WTC11 (cell line): ENCODE measurements at regions not wholly inside any gene's neighbourhood (a gene's known extent, or its start where the extent isn't known, plus 50 kb on each side); places are given as distances from the start of the nearest gene placed in this dataset.

ENCODE experiments used
- ATAC-seq: fragments of 200-7000 bp; cut with Tn5 transposase; 2 replicates; pipeline ENCODE4 v1.10.0; 2021; ENCODE audit warnings: mild to moderate bottlenecking, moderate library complexity
- CTCF ChIA-PET: fragments of 300-600 bp; sonication (Branson Sonifier 250); formaldehyde crosslinking; loops from one replicate; lab custom pipeline; 2021; ENCODE audit warnings: antibody characterized with exemption; lab: Charles Lee
- POLR2A ChIA-PET: fragments of 350-600 bp; sonication (Branson Sonifier 250); formaldehyde crosslinking; loops from one replicate; lab custom pipeline; 2021; ENCODE audit warnings: antibody characterized with exemption; lab: Charles Lee
- DNase-seq: peaks from one replicate; pipeline ENCODE4 v3.0.0; 2021; ENCODE audit warnings: low spot score
- H3K27ac Mint-ChIP-seq: 2 replicates; pipeline ENCODE4 v1.8.0; 2021; ENCODE audit warnings: mixed read lengths
- H3K27me3 Mint-ChIP-seq: 2 replicates; pipeline ENCODE4 v1.8.0; 2021; ENCODE audit warnings: low read depth, mild to moderate bottlenecking, moderate library complexity, mixed read lengths
- H3K36me3 Mint-ChIP-seq: 2 replicates; pipeline ENCODE4 v1.8.0; 2021; ENCODE audit warnings: mixed read lengths
- H3K4me1 Mint-ChIP-seq: 2 replicates; pipeline ENCODE4 v1.8.0; 2022; ENCODE audit warnings: mixed read lengths
- H3K4me3 Mint-ChIP-seq: 2 replicates; pipeline ENCODE4 v1.8.0; 2021; ENCODE audit warnings: mild to moderate bottlenecking, moderate library complexity, mixed read lengths
- H3K9me3 Mint-ChIP-seq: 2 replicates; pipeline ENCODE4 v1.8.0; 2021; ENCODE audit warnings: mixed read lengths
- AFF4 ChIP-seq: sonication (generic); formaldehyde crosslinking; IDR thresholded peaks from 2 replicates; pipeline ENCODE4 v1.8.1; 2023; ENCODE audit warnings: mild to moderate bottlenecking, missing genetic modification reagents, borderline replicate concordance
- AR ChIP-seq: fragments of 250-450 bp; sonication (Bioruptor Pico); IDR thresholded peaks from 2 replicates; pipeline ENCODE4 v1.9.0; 2021; ENCODE audit warnings: mild to moderate bottlenecking
- CBFB ChIP-seq: sonication (generic); formaldehyde crosslinking; IDR thresholded peaks from 2 replicates; pipeline ENCODE4 v1.8.1; 2022; ENCODE audit warnings: mild to moderate bottlenecking, low read depth, missing genetic modification reagents
- E2F4 ChIP-seq: sonication (generic); formaldehyde crosslinking; IDR thresholded peaks from 2 replicates; pipeline ENCODE4 v1.8.1; 2022; ENCODE audit warnings: low read depth, mild to moderate bottlenecking, moderate library complexity, missing genetic modification reagents, borderline replicate concordance
- ELF4 ChIP-seq: sonication (generic); formaldehyde crosslinking; IDR thresholded peaks from 2 replicates; pipeline ENCODE4 v1.8.1; 2022; ENCODE audit warnings: low read depth, mild to moderate bottlenecking, moderate library complexity, missing genetic modification reagents
- ESRRA ChIP-seq: sonication (generic); formaldehyde crosslinking; IDR thresholded peaks from 2 replicates; pipeline ENCODE4 v1.8.1; 2022; ENCODE audit warnings: mild to moderate bottlenecking, missing genetic modification reagents, borderline replicate concordance
- FOXK1 ChIP-seq: sonication (generic); formaldehyde crosslinking; IDR thresholded peaks from 2 replicates; pipeline ENCODE4 v1.8.0; 2022; ENCODE audit warnings: mild to moderate bottlenecking, moderate library complexity, missing genetic modification reagents
- HMGA2 ChIP-seq: fragments of 250-450 bp; sonication (Bioruptor Pico); IDR thresholded peaks from 2 replicates; pipeline ENCODE4 v1.4.0; 2021; ENCODE audit warnings: mild to moderate bottlenecking, moderate library complexity
- NFYB ChIP-seq: sonication (generic); formaldehyde crosslinking; conservative IDR thresholded peaks from 2 replicates; pipeline ENCODE4 v1.8.0; 2022; ENCODE audit warnings: low read depth, missing genetic modification reagents
- OVOL2 ChIP-seq: fragments of 250-450 bp; sonication (Bioruptor Pico); IDR thresholded peaks from 2 replicates; pipeline ENCODE4 v1.9.0; 2021; ENCODE audit warnings: mild to moderate bottlenecking, borderline replicate concordance
- SOX15 ChIP-seq: fragments of 250-450 bp; sonication (Bioruptor Pico); IDR thresholded peaks from 2 replicates; pipeline ENCODE4 v1.9.0; 2021; ENCODE audit warnings: mild to moderate bottlenecking
- TCF7 ChIP-seq: sonication (generic); formaldehyde crosslinking; IDR thresholded peaks from 2 replicates; pipeline ENCODE4 v1.8.0; 2022; ENCODE audit warnings: mild to moderate bottlenecking, low read depth, missing genetic modification reagents, moderate library complexity
- TEAD4 ChIP-seq: sonication (generic); formaldehyde crosslinking; IDR thresholded peaks from 2 replicates; pipeline ENCODE4 v1.8.0; 2022; ENCODE audit warnings: mild to moderate bottlenecking, missing genetic modification reagents
- ZNF219 ChIP-seq: sonication (generic); formaldehyde crosslinking; IDR thresholded peaks from 2 replicates; pipeline ENCODE4 v1.8.0; 2023; ENCODE audit warnings: missing genetic modification reagents, mild to moderate bottlenecking, borderline replicate concordance
- ZNF263 ChIP-seq: sonication (generic); formaldehyde crosslinking; IDR thresholded peaks from 2 replicates; pipeline ENCODE4 v1.8.1; 2022; ENCODE audit warnings: low read depth, mild to moderate bottlenecking, moderate library complexity, missing genetic modification reagents
- ZNF416 ChIP-seq: fragments of 250-450 bp; sonication (Bioruptor Pico); IDR thresholded peaks from 2 replicates; pipeline ENCODE4 v1.9.0; 2021; ENCODE audit warnings: mild to moderate bottlenecking, inconsistent platforms
- TF ChIP-seq, protein P1 (sequence below): sonication (generic); formaldehyde crosslinking; IDR thresholded peaks from 2 replicates; pipeline ENCODE4 v1.8.0; 2022; ENCODE audit warnings: mild to moderate bottlenecking, missing genetic modification reagents
- TF ChIP-seq, protein P2 (sequence below): fragments of 250-450 bp; sonication (Bioruptor Pico); IDR thresholded peaks from 2 replicates; pipeline ENCODE4 v1.9.0; 2021; ENCODE audit warnings: moderate library complexity, mild to moderate bottlenecking, inconsistent platforms, borderline replicate concordance
- TF ChIP-seq, protein P3 (sequence below): fragments of 250-450 bp; sonication (Bioruptor Pico); IDR thresholded peaks from 2 replicates; pipeline ENCODE4 v2.1.2; 2022; ENCODE audit warnings: mild to moderate bottlenecking, moderate library complexity

DNA sequence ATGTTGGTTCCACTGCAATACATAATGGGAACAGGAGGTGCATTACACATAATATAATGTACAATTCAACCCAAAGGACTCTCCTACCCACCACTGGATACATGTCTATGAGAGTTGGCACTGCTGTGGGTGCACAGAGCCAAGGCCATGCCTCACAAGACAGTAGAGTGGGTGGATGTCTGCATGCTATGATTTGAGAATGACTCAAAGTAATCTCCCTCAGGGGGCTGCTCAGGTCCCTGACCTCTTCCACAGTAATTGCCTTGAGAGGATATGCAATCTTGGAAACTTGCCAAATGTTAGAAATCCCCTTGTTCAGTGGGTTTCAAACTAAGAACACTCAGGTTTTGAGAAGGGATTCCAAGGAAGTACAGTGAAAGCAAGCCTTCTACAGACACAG, 79.0 kb downstream of the ANKEF1 start:
- Mint-ChIP-seq H3K4me1 (no peaks in the 10 kb centered on the region), H3K36me3 (peaks cover 1% of the 10 kb centered on the region; the same call in 1 of the 2 replicates), H3K9me3 (peaks cover 2% of the 10 kb centered on the region), H3K4me3 (no peak overlapping the region), H3K27me3 (no peaks in the 10 kb centered on the region; the same call in 1 of the 2 replicates), H3K27ac (no peak overlapping the region)
- ChIA-PET POLR2A (no interaction called here), CTCF (interaction anchor here (2.7 kb wide), 1 partner anchor 23 kb away, joined by 8 read pairs; no protein-coding TSS in a partner anchor)
- ATAC-seq (no peak), DNase-seq (no peak)
- TF ChIP-seq ZNF416 (CRISPR knock-in tag) (no peak), NFYB (CRISPR knock-in tag) (no peak), ZNF219 (CRISPR knock-in tag) (no peak), E2F4 (CRISPR knock-in tag) (no peak)
- TF ChIP-seq, protein P1, sequence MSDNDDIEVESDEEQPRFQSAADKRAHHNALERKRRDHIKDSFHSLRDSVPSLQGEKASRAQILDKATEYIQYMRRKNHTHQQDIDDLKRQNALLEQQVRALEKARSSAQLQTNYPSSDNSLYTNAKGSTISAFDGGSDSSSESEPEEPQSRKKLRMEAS (CRISPR knock-in tag) = no peak
- TF ChIP-seq, all 79 proteins: peak for 0

GRCh38 chr20:10114598-10114997, 79.8 kb downstream of the ANKEF1 start:
- TF ChIP-seq OVOL2 (CRISPR knock-in tag) = no peak
- TF ChIP-seq TEAD4 (CRISPR knock-in tag) = no peak
- no peak for TF ChIP-seq ESRRA (CRISPR knock-in tag)
- ChIA-PET POLR2A (no interaction called here), CTCF (interaction anchor here (2.7 kb wide), 1 partner anchor 24 kb away, joined by 8 read pairs; no protein-coding TSS in a partner anchor)
- H3K4me3 Mint-ChIP-seq = no peak overlapping the region
- no peak for DNase-seq
- H3K27ac Mint-ChIP-seq = no peak overlapping the region
- no peaks in the 10 kb centered on the region; the same call in 1 of the 2 replicates for H3K27me3 Mint-ChIP-seq
- no peak for ATAC-seq
- H3K4me1 Mint-ChIP-seq = peaks cover 3% of the 10 kb centered on the region; the same call in 1 of the 2 replicates
- peaks cover 4% of the 10 kb centered on the region for H3K9me3 Mint-ChIP-seq
- peaks cover 4% of the 10 kb centered on the region; the same call in 1 of the 2 replicates for H3K36me3 Mint-ChIP-seq

DNA sequence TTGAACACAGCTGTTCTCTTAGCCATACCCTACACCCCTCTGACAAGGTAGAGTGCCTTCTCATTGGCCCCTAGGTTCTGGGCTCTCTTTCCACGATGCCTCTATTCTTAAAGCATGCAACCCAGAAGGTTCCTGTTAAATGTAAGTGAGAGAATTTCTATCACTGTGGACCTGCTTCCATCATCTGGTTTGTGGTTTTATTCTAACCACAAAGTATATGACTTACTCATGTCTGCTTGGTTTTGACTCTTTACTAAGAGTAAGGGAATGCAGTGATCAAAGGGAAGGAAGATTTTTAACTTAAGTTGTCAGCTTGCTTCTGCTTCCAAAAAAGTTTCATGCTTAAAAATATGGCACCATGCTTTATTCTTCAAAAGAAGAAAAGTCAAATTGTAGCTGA, 80.2 kb downstream of the ANKEF1 start:
- Mint-ChIP-seq H3K9me3 (peaks cover 4% of the 10 kb centered on the region), H3K36me3 (peaks cover 4% of the 10 kb centered on the region; the same call in 1 of the 2 replicates), H3K4me3 (no peak overlapping the region), H3K4me1 (peaks cover 5% of the 10 kb centered on the region), H3K27me3 (no peaks in the 10 kb centered on the region; the same call in 1 of the 2 replicates), H3K27ac (no peak overlapping the region)
- POLR2A ChIA-PET = no interaction called here
- CTCF ChIA-PET = interaction anchor here (2.7 kb wide), 1 partner anchor 25 kb away, joined by 8 read pairs; no protein-coding TSS in a partner anchor
- ATAC-seq = no peak
- no peak for DNase-seq
- TF ChIP-seq ELF4 (no peak), SOX15 (CRISPR knock-in tag) (no peak), AR (CRISPR knock-in tag) (no peak), FOXK1 (CRISPR knock-in tag) (no peak), CBFB (CRISPR knock-in tag) (no peak), AFF4 (CRISPR knock-in tag) (no peak), HMGA2 (CRISPR knock-in tag) (no peak), ESRRA (CRISPR knock-in tag) (no peak), TCF7 (CRISPR knock-in tag) (no peak), ZNF263 (CRISPR knock-in tag) (no peak), TEAD4 (CRISPR knock-in tag) (no peak)
- TF ChIP-seq, protein P2, sequence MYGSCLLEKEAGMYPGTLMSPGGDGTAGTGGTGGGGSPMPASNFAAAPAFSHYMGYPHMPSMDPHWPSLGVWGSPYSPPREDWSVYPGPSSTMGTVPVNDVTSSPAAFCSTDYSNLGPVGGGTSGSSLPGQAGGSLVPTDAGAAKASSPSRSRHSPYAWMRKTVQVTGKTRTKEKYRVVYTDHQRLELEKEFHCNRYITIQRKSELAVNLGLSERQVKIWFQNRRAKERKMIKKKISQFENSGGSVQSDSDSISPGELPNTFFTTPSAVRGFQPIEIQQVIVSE (CRISPR knock-in tag) = no peak
- TF ChIP-seq, protein P3, sequence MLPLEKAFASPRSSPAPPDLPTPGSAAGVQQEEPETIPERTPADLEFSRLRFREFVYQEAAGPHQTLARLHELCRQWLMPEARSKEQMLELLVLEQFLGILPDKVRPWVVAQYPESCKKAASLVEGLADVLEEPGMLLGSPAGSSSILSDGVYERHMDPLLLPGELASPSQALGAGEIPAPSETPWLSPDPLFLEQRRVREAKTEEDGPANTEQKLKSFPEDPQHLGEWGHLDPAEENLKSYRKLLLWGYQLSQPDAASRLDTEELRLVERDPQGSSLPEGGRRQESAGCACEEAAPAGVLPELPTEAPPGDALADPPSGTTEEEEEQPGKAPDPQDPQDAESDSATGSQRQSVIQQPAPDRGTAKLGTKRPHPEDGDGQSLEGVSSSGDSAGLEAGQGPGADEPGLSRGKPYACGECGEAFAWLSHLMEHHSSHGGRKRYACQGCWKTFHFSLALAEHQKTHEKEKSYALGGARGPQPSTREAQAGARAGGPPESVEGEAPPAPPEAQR (CRISPR knock-in tag) = no peak
